WI38 (cell line): ENCODE measurements at regions not wholly inside any gene's neighbourhood (a gene's known extent, or its start where the extent isn't known, plus 50 kb on each side); places are given as distances from the start of the nearest gene placed in this dataset.

Experiments
- H3K4me3 ChIP-seq: 2 replicates; pipeline ENCODE4 v1.5.1; 2011; ENCODE audit warnings: low read depth, mild to moderate bottlenecking, control low read depth, low read length
- CTCF ChIP-seq: IDR thresholded peaks from 2 replicates; pipeline ENCODE4 v1.5.1; 2012; ENCODE audit warnings: low read depth, mild to moderate bottlenecking, control low read depth, low read length

GRCh38 chr6:150720774-150721233 lies 121.1 kb downstream of the PLEKHG1 start:
- H3K4me3 ChIP-seq = no peak overlapping the region
- TF ChIP-seq CTCF = no peak

- no peak for TF ChIP-seq CTCF
- H3K4me3 ChIP-seq = no peak overlapping the region
Observed at GRCh38 chr6:150721418-150722266, 122.0 kb downstream of the PLEKHG1 start.

GRCh38 chr6:150722614-150723344 lies 123.1 kb downstream of the PLEKHG1 start:
- H3K4me3 ChIP-seq = no peak overlapping the region
- no peak for TF ChIP-seq CTCF

- H3K4me3 ChIP-seq = no peak overlapping the region
- no peak for TF ChIP-seq CTCF
Observed at GRCh38 chr6:150723345-150723658, 123.6 kb downstream of the PLEKHG1 start.

- H3K4me3 ChIP-seq = no peak overlapping the region
- TF ChIP-seq CTCF = no peak
Observed at GRCh38 chr6:150723857-150724256, 124.2 kb downstream of the PLEKHG1 start.

- no peak for TF ChIP-seq CTCF
- H3K4me3 ChIP-seq = no peak overlapping the region
Observed at GRCh38 chr6:150725795-150726194, 126.1 kb downstream of the PLEKHG1 start.

GRCh38 chr6:150729188-150729748 lies 129.6 kb downstream of the PLEKHG1 start:
- no peak for TF ChIP-seq CTCF
- no peak overlapping the region for H3K4me3 ChIP-seq
